MCF 10A (cell line): ENCODE measurements at regions not wholly inside any gene's neighbourhood (a gene's known extent, or its start where the extent isn't known, plus 50 kb on each side); places are given as distances from the start of the nearest gene placed in this dataset.

Experiments
- BruUV-seq: library from RNA; stranded (reverse); fragments of 400-500 nt; replicated peaks from 2 replicates; lab custom pipeline; 2021; lab: Mats Ljungman, UMichigan
- CTCF ChIA-PET: fragments of 300-600 bp; sonication (Branson Sonifier 250); formaldehyde crosslinking; extraction: SDS; loops from one replicate; lab custom pipeline; 2021; ENCODE audit warnings: antibody characterized with exemption, inconsistent platforms; lab: Yijun Ruan, JAX
- POLR2A ChIA-PET: fragments of 300-600, 350-650 bp; sonication (Branson Sonifier 250); formaldehyde crosslinking; extraction: SDS; loops from one replicate; lab custom pipeline; 2020; ENCODE audit warnings: antibody characterized with exemption, inconsistent platforms; lab: Yijun Ruan, JAX
- DNase-seq: peaks from one replicate; pipeline ENCODE4 v3.0.0-alpha.2; 2018; ENCODE audit not compliant: unreplicated experiment
- H3K27ac Mint-ChIP-seq: one replicate; pipeline ENCODE4 v1.8.0; 2022; ENCODE audit warnings: mild to moderate bottlenecking, low read depth, mixed read lengths; ENCODE audit not compliant: unreplicated experiment
- H3K27me3 Mint-ChIP-seq: one replicate; pipeline ENCODE4 v1.8.0; 2022; ENCODE audit warnings: mixed read lengths; ENCODE audit not compliant: insufficient read depth, unreplicated experiment
- H3K36me3 Mint-ChIP-seq: one replicate; pipeline ENCODE4 v1.8.0; 2022; ENCODE audit warnings: mild to moderate bottlenecking, moderate library complexity, mixed read lengths; ENCODE audit not compliant: insufficient read depth, unreplicated experiment
- H3K4me1 Mint-ChIP-seq: one replicate; pipeline ENCODE4 v1.8.0; 2022; ENCODE audit warnings: mixed read lengths; ENCODE audit not compliant: insufficient read depth, unreplicated experiment
- H3K4me3 Mint-ChIP-seq: one replicate; pipeline ENCODE4 v1.8.0; 2022; ENCODE audit warnings: mild to moderate bottlenecking, moderate library complexity, mixed read lengths; ENCODE audit not compliant: unreplicated experiment
- H3K9me3 Mint-ChIP-seq: one replicate; pipeline ENCODE4 v1.8.0; 2022; ENCODE audit warnings: mixed read lengths; ENCODE audit not compliant: unreplicated experiment
- intact Hi-C: fragments of 100-400 bp; cut with micrococcal nuclease; formaldehyde crosslinking; loops from 2 replicates; pipeline ENCODE4 v1.14.1; 2022
- TF ChIP-seq, protein P1 (sequence below): fragments of 200-600 bp; IDR thresholded peaks from one replicate; pipeline ENCODE4 v1.8.0; 2022; ENCODE audit warnings: antibody characterized with exemption, mild to moderate bottlenecking; ENCODE audit not compliant: unreplicated experiment

DNA sequence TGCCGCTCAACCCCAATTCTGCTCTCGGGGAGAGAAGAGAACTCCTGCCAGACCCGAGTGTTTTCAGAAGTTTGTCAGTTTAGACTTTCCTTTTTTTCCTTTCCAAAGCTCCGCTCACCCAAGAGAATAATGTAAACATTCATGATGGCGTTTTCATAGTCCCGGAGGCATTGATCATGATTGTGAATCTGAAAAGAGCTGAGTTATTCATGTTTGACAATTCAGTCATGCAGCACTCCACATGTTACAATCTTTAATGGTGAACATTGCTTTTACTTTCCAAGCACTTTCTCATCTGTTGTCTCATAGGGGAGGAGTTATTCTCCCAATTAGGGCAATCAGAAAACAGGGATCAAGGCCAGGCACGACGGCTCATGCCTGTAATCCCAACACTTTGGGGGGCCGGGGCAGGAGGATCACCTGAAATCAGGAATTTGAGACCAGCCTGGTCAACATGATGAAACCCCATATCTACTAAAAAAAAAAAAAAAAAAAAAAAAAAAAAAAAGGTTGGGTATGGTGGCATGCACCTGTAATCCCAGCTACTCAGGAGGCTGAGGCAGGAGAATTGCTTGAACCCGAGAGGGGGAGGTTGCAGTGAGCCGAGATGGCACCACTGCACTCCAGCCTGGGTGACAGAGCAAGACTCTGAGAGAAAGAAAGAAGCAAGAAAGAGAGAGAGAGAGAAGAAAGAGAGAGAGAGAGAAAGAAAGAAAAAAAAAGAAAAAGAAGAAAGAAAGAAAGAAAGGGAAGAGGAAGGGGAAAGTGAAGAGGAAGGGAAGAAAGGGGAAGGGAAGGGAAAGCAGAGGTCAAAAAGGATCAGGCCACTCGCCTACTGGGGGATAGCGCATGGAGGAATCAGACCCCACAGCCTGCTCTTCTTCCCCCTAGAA is 70.0 kb upstream of the TNRC6C start:
- TF ChIP-seq, protein P1, sequence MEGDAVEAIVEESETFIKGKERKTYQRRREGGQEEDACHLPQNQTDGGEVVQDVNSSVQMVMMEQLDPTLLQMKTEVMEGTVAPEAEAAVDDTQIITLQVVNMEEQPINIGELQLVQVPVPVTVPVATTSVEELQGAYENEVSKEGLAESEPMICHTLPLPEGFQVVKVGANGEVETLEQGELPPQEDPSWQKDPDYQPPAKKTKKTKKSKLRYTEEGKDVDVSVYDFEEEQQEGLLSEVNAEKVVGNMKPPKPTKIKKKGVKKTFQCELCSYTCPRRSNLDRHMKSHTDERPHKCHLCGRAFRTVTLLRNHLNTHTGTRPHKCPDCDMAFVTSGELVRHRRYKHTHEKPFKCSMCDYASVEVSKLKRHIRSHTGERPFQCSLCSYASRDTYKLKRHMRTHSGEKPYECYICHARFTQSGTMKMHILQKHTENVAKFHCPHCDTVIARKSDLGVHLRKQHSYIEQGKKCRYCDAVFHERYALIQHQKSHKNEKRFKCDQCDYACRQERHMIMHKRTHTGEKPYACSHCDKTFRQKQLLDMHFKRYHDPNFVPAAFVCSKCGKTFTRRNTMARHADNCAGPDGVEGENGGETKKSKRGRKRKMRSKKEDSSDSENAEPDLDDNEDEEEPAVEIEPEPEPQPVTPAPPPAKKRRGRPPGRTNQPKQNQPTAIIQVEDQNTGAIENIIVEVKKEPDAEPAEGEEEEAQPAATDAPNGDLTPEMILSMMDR = no peak
- H3K27ac Mint-ChIP-seq = no peak overlapping the region
- peaks cover 34% of the 10 kb centered on the region for H3K27me3 Mint-ChIP-seq
- peaks cover 23% of the 10 kb centered on the region for H3K4me1 Mint-ChIP-seq
- no peaks in the 10 kb centered on the region for H3K36me3 Mint-ChIP-seq
- BruUV-seq = no TSS peak
- peak overlapping the region; percentile 69 for H3K4me3 Mint-ChIP-seq
- DNase-seq = no peak
- intact Hi-C loops = loop anchor here (5.0 to 10.0 kb wide), 2 partner anchors 54 to 346 kb away; no protein-coding TSS in a partner anchor
- no peaks in the 10 kb centered on the region for H3K9me3 Mint-ChIP-seq
- POLR2A ChIA-PET = interaction anchor here (1.0 to 1.2 kb wide), 2 partner anchors 70 to 89 kb away, joined by 4 read pairs; partner anchors contain the start of gene TNRC6C
- CTCF ChIA-PET = no interaction called here

DNA sequence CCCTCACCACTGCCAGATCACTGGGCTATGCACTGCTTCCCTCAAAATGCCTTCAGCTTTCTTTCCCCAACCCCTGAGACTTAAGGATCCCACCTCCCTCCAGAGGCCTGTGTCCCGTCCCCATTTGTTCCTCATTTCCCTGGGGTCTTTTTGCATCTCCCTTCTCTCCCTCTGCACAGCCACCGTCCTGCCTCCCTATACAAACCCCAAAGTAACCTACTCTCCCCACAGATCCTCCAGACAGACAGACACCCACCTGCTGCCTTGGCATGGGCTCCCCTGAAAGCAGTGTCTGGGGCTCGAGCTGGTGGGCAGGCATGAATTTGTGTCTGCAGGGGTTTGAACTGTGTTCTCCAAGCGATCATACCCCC is 69.4 kb upstream of the TNRC6C start:
- no peaks in the 10 kb centered on the region for H3K9me3 Mint-ChIP-seq
- POLR2A ChIA-PET = no interaction called here
- no peaks in the 10 kb centered on the region for H3K36me3 Mint-ChIP-seq
- H3K4me1 Mint-ChIP-seq = peaks cover 23% of the 10 kb centered on the region
- H3K4me3 Mint-ChIP-seq = no peak overlapping the region
- intact Hi-C loops = loop anchor here (5.0 to 10.0 kb wide), 2 partner anchors 54 to 347 kb away; no protein-coding TSS in a partner anchor
- no TSS peak for BruUV-seq
- TF ChIP-seq, protein P1 = no peak
- H3K27ac Mint-ChIP-seq = no peak overlapping the region
- H3K27me3 Mint-ChIP-seq = peaks cover 34% of the 10 kb centered on the region
- CTCF ChIA-PET = no interaction called here
- no peak for DNase-seq

DNA sequence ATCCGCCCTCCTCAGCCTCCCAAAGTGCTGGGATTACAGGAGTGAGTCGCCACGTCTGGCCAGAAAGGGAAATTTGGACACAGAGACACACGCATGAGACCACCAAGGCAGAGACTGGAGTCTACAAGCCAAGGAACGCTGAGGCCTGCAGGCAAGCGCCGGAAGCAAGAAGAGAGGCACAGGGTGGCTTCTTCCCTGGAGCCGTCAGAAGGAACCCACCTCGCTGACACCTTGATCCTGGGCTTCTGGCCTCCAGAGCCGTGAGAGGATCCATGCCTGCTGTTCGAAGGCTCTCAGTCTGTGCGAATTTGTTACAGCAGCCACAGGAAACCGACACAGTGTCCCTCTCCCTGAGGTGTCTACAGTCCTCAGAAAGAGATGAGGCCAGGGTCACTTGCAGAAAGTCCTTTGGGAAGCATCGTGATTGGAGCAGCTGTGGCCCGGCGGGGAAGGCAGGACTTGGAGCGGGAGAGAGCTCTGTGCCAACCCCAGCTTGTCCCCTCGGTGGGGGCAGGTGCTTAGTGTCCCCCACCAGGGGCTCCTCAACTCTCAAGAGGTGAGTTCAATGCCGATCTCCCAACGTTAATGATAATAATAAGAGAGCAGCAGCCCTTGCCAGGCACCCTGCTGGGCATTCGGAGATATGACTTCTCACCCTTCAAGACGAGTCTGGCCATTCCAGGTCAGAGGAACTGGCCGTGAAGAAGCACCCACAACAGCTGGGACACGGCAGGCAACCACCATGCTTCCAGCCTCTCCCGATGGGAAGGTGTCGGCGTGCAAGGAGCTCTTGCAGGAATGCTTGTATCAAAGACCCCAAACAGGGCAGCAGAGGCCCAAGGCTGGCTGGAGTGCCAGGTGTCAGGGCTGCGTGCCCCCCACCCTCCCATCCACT is 68.4 kb upstream of the TNRC6C start:
- CTCF ChIA-PET = no interaction called here
- POLR2A ChIA-PET = interaction anchor here (0.6 kb wide), 1 partner anchor 112 kb away, joined by 3 read pairs; no protein-coding TSS in a partner anchor

More for the DNA sequence above, 68.4 kb upstream of the TNRC6C start:
- Mint-ChIP-seq H3K27ac (no peak overlapping the region), H3K4me1 (peaks cover 23% of the 10 kb centered on the region), H3K9me3 (no peaks in the 10 kb centered on the region), H3K36me3 (no peaks in the 10 kb centered on the region), H3K4me3 (no peak overlapping the region), H3K27me3 (peaks cover 34% of the 10 kb centered on the region)
- BruUV-seq = no TSS peak
- intact Hi-C loops = loop anchor here (5.0 to 10.0 kb wide), 2 partner anchors 55 to 348 kb away; no protein-coding TSS in a partner anchor
- DNase-seq = no peak
- TF ChIP-seq, protein P1 = no peak
